GM18858 (cell line): ENCODE measurements at regions not wholly inside any gene's neighbourhood (a gene's known extent, or its start where the extent isn't known, plus 50 kb on each side); places are given as distances from the start of the nearest gene placed in this dataset.
A peak's percentile ranks its signal among the peaks of the same experiment; 100 is the strongest.
"Not testable (repeated sequence)": the region's sequence is repeated elsewhere in the genome, so short reads cannot be mapped to it uniquely, and the experiment has no call there.

Source experiments
- ATAC-seq: cut with Tn5 transposase; IDR thresholded peaks from one replicate; pipeline ENCODE4 v1.9.1; 2021; ENCODE audit not compliant: unreplicated experiment

DNA sequence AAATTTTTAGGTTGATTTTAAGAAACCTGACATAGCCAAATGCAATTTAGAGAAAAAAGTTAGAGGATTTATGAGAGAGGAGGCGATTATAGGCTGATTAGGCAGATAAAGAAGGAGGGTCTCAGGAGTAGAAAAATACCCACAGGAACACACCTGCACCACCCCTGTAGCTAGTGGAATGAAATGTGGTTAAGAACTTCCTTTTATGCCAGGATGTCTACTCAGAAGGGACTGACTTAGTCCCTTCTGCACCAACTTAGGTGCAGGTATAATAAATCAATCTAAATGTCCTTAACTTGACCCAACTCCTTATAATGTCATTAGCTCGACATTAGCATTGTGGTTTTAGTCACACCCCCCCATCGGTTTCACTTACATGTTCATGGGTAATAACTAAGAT is 1274.5 kb upstream of the TMEFF2 start:
- no peak for ATAC-seq

DNA sequence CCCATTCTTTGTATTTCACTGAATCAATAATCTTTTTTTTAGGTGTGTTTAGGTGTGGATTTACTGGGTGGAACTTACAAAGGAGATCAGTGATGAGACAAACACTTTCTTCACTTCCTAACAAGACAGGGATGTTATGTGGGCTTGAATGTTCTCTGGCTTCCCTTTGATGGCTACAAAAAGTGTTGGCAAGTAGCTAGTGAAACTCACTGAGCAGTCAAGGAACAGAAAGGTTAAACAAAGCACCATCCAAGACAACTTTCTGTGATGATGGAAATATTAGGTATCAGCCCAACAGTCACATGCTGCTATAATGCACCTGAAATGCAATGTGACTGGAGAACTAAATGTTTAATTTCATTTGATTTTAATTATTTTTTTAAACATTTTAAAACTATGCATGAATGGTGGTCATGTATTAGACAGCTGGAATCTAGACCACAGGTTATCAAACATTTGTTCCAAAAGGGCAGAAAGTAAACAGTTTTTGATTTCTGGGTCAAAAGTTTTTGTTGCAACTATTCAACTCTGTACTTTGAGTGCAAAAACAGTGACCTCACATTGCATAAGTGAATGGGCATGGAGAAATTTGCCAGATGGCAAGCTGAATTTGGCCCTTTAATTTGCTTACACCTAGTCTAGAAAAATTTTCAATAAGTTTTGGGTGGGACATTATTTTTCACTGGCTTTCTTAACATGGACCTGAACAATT is 1272.7 kb upstream of the TMEFF2 start:
- ATAC-seq, result no peak

- no peak for ATAC-seq
Measured at GRCh38 chr2:193463011-193463410, 1268.3 kb upstream of the TMEFF2 start.

DNA sequence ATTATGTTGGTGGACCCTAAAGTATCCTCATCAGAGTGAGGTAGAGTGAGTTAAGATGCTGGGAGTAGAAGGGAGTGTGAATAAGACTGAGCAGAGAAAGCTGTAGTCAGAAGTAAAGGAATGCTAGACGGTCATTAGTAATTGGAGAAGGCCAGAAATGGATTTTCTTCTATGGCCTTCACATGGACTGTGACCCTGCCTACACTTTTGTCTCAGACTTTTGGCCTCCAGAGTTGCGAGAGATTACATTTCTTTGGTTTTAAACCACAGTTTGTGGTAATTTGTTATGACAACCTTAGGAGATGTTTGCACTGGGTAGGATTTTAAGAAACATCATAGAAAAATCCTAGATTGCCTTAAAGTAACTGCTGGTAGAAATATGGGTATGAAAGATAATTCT is 1267.7 kb upstream of the TMEFF2 start:
- no peak for ATAC-seq

DNA sequence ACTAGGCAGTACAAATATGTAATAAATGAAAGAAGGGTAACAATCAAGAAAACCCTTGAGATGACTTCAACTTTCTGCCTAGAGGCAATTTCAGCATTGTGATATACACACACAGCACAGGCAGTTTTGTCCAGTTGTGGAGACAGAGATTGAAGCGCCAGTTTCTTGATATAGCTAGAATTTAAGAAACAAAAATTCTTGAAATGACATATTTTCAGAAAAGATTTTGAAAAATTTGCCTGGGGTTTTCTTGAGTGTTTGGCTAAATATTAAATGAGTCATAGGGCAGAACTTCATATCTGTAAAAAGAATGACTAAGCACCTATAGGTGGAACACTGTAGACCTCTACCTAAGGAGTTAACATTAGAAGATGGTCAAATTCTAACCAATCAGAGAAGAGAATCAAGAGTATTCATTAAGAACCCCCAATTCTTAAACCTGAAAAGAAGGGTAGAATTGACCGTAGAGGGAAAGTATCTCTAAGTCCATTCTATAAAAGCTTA is 1266.8 kb upstream of the TMEFF2 start:
- peak; percentile 51 for ATAC-seq

- no peak for ATAC-seq
Measured at GRCh38 chr2:193446967-193447366, 1252.2 kb upstream of the TMEFF2 start.

DNA sequence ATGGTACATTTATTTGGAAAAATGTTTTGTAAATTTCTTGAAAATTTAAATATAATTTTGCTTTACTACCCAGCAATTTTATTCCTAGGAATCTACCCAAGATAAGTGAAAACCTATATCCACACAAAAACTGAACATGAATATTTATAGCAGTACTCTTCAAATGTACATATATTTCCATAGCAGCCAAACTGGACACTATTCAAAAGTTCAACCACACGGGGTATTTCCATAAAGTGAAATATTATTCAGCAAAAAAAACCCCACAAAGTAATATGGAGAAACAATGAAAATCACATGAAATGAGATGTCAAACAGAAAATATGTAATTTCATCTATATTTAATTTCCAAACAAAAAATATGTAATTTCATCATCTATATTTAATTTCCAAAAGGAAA is 1247.6 kb upstream of the TMEFF2 start:
- no peak for ATAC-seq

DNA sequence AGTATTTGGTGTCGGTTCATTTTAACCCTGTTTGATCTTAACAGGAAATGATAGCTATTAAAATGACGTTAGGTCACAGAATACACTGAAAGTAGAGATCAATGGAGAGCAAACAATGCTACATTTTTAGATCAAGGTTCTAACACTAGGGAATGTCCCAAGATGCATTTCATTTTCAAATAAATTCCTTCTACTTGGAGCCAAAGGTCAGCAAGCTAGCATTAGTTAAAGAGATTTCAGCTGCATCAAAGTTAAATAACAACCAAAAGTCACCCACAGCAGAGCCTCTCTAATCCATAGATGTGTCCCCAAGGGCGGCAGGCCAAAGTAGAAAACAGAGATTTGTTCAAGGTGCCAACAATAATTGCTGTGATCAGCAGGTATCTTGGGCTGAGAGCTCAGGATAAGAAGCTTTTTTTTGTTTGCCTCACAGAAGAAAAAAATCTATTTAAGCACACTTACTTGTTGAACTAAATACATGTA is 1233.6 kb upstream of the TMEFF2 start:
- no peak for ATAC-seq

DNA sequence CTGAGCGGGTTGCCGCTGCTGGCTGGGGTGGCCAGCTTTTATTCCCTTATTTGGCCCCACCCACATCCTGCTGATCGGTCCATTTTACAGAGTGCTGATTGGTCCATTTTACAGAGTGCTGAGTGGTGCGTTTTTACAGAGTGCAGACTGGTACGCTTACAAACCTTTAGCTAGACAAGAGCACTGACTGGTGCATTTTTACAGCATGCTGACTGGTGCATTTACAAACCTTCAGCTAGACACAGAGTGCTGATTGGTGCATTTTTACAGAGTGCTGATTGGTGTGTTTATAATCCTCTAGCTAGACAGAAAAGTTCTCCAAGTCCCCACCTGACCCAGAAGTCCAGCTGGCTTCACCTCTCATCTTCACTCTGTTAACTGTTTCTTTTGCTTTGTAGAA is 1217.6 kb upstream of the TMEFF2 start:
- ATAC-seq, result not testable (repeated sequence)

GRCh38 chr2:193409951-193410350 is 1215.2 kb upstream of the TMEFF2 start:
- no peak for ATAC-seq

- no peak for ATAC-seq
Measured at GRCh38 chr2:193382583-193382982, 1187.8 kb upstream of the TMEFF2 start.

DNA sequence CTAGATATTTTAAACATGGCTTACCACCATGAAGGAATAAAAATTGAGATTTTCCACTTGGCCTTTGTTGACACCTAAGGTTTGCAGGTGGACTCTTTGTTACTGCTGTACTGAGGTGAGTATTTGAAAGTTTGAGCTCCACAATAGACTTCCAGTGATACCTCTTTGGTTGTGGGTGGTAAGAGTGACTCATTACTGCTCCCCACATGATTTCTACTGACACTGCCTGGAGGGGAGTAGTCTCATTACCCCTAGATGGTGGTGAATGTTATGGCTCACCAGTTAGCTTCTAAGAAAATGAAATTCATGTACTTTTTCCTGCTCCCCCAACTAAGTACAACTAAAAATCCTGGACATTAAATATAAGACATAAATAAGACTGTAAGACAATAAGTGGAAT is 1183.1 kb upstream of the TMEFF2 start:
- no peak for ATAC-seq

DNA sequence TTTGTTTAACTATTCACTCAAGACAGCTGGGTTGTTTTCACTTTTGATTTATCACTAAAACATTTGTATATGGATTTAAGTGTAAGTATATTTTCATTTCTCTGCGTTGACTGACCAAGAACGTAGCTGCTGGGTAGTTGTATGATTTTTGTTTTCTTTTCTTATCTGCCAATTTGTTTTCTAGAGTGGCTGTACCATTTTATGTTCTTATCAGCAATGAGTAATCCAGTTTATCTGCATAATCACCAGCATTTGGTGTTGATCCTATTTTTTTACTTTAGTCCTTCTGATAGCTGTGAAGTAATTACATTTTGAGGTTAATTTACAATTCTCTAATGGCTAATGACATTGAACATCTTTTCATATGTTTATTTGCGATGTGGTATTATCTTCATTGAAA is 1178.4 kb upstream of the TMEFF2 start:
- ATAC-seq, result no peak

GRCh38 chr2:193371200-193371599 is 1176.5 kb upstream of the TMEFF2 start:
- no peak for ATAC-seq

DNA sequence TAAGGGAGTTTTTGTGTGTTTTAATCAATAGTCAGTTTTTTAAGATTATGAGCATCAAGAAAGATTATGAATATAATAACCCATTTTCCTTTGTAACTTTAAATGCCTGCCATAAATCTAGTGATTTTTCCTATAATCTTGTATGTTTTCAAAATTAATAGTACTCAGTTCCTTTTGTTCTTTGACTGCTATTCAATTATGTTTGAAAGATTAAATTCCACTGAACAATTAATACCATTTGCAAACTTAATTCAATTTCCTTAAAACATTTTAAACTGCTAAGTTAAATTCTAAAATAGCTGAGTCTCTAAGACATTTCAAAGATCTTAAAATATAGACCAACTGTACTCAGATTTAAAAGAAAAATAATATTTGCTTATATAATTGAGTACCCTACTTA is 1173.9 kb upstream of the TMEFF2 start:
- no peak for ATAC-seq

DNA sequence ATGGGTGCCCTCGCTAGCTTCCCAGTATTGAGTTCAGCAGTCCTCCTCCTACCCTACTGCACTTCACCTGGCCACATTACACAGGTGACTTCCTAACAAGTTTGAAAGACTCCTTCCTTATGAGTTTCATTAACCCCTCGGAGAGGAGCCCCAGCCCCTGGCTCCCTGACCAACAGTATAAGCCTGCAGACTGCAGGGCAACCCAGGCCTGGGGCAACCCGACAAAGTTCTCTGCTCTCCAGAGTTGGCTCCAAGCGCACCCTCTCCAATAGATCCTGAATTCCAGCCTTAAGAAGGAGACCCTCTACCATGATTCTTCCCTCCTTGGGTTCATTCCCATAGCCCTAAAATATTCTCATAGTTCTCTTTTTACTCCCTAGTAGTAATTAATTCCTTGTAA is 1162.8 kb upstream of the TMEFF2 start:
- ATAC-seq, result no peak

DNA sequence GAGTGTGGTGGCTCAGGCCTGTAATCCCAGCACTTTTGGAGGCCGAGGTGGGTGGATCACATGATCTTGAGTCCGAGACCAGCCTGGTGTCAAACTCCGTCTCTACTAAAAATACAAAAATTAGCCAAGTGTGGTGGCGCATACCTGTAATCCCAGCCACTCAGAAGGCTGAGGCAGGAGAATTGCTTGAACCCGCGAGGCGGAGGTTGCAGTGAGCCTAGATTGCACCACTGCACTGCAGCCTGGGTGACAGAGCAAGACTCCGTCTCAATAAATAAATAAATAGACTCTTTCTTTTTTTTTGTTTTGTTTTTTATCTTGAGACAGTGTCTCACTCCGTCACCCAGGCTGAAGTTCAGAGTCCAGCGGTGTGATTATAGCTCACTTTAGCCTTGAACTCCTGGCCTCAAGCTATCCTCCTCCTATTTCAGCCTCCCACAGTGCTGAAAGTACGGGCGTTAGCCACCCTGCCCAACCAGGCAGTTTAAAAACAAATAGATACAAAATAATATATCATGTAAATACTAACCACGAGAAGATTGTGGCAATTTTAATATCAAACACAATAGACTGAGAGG is 1158.0 kb upstream of the TMEFF2 start:
- not testable (repeated sequence) for ATAC-seq

DNA sequence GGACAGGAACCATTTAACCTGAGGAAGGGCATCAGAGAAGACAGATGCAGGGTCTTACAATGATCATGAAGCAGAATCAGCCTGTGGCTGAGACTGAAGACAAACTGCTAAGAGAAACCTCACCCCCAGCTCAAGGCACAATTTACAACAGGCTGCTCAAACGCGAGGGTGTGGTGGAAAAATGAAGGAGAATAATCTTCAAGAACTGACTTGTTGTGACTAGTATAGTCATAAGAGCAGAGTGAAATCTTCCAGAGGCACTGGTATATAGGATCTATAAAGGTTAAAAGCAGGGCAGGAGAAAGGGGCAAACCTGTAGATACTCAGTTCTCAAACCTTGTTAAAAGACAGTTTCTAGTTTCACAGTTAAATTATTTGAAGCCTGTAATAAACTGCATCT is 1155.8 kb upstream of the TMEFF2 start:
- ATAC-seq, result no peak

- ATAC-seq, result no peak
Measured at GRCh38 chr2:193349642-193350041, 1154.9 kb upstream of the TMEFF2 start.

DNA sequence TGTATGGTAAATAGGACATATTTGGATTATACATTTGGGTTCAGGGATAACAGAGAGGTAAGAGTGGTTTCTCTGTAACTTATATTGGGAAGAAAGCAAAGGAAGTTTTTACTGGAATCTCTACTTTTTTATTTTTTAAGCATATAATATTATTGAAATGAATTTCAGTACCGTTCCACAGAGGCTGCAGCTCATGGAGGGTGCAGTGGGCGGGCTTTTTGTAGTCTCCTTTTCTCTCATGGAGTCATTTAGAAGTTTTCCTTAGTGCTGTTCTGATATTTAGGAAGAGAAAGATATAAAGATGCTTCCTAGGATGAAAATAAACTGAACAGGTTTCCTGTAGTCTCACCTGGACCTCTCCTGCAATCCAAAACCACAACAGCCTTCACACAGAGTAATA is 1153.3 kb upstream of the TMEFF2 start:
- no peak for ATAC-seq

GRCh38 chr2:193336781-193337180 is 1142.0 kb upstream of the TMEFF2 start:
- no peak for ATAC-seq

GRCh38 chr2:193334401-193334800 is 1139.7 kb upstream of the TMEFF2 start:
- no peak for ATAC-seq

DNA sequence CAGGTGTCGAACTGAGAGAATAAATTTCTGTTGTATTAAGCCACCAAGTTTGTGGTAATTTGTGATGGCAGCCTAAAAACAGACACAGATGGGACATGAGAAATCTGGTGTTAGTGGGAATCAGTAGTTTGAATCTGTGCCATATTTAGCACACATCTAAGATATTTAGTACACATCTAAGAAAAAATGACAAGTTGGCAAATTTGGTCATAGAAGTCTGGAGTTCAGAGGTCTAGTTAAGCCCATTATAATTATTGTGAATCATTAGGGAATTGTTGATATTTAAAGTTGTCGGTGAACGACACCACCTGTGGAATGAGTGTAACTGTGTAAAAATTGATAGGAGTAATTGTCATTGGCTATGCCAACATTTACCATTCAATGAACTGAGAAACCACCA is 1138.8 kb upstream of the TMEFF2 start:
- ATAC-seq, result no peak
